Prostate gland (tissue), 2 donors: ENCODE measurements at regions not wholly inside any gene's neighbourhood (a gene's known extent, or its start where the extent isn't known, plus 50 kb on each side); places are given as distances from the start of the nearest gene placed in this dataset.

Source experiments
- CTCF ChIP-seq, 4 experiments: fragments of 200-600 bp in 2 of 4; fragments of 450-650 bp in 2 of 4; sonication (generic) in 2 of 4; IDR thresholded peaks; 1 replicate in 3 of 4; 2 replicates in 1 of 4; pipeline ENCODE4 v1.5.1; 2016 to 2019; ENCODE audit warnings: antibody characterized with exemption in 4 of 4, mild to moderate bottlenecking in 2 of 4, moderate library complexity in 2 of 4
- POLR2A ChIP-seq: fragments of 450-650 bp; IDR thresholded peaks from one replicate; pipeline ENCODE4 v1.6.1; 2016; ENCODE audit warnings: antibody characterized with exemption, mild to moderate bottlenecking
- POLR2AphosphoS5 ChIP-seq: sonication (generic); formaldehyde crosslinking; IDR thresholded peaks from one replicate; pipeline ENCODE4 v1.6.1; 2017; ENCODE audit warnings: antibody characterized with exemption

DNA sequence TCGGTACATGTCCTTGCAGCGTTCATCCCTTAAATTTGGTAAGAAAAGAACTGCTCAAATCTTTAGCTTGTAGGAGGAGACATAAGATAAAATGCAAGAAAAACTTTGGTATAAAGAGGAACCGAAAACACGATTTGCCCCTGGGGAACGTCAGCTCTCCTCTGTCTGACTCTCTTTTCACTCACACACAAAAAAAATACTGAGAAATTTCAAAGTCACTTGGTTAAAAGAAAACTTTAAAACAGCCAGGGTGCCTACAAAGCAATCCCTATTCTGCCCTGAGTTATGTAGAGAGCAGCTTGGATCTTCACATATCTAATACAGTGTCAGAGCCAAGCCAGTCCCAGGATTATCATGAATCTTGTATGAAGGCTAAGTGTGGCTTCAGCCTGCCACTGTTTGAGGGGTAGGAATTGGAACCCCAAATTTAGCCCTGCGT, 248.5 kb upstream of the CXXC4 start:
- TF ChIP-seq CTCF (IDR thresholded peaks at IDR 0.05) (no peak), POLR2AphosphoS5 (no peak), POLR2A (no peak)
